ENCODE measurements at regions not wholly inside any gene's neighbourhood (a gene's known extent, or its start where the extent isn't known, plus 50 kb on each side); places are given as distances from the start of the nearest gene placed in this dataset.

DNA sequence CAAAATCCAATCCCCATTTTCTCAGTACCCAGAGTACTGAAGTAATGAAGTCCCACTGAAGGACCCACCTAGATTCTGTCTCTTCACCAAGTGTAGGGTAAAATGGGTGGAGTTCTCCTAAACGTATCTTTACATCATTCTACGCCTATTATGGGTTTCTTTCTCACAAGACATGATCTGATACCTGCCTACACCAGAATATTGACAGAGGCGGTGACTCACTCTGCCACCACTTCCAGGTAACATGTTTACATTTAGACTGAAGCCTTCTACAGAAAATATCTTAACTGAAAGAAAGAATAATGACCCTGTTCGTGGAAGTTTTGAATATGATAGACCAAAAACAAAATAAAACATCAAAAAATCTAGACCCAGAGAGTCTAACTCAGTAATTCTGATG, 89.8 kb downstream of the BTG1 start:
- H3K4me1 Mint-ChIP-seq: no peaks in the 10 kb centered on the region
- H3K36me3 Mint-ChIP-seq (ENCODE audit: low read depth): peaks cover 5% of the 10 kb centered on the region
- TF ChIP-seq, protein P1, sequence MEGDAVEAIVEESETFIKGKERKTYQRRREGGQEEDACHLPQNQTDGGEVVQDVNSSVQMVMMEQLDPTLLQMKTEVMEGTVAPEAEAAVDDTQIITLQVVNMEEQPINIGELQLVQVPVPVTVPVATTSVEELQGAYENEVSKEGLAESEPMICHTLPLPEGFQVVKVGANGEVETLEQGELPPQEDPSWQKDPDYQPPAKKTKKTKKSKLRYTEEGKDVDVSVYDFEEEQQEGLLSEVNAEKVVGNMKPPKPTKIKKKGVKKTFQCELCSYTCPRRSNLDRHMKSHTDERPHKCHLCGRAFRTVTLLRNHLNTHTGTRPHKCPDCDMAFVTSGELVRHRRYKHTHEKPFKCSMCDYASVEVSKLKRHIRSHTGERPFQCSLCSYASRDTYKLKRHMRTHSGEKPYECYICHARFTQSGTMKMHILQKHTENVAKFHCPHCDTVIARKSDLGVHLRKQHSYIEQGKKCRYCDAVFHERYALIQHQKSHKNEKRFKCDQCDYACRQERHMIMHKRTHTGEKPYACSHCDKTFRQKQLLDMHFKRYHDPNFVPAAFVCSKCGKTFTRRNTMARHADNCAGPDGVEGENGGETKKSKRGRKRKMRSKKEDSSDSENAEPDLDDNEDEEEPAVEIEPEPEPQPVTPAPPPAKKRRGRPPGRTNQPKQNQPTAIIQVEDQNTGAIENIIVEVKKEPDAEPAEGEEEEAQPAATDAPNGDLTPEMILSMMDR (conservative IDR thresholded peaks at IDR 0.05): no peak
- H3K9me3 Mint-ChIP-seq: peaks cover 7% of the 10 kb centered on the region
- no peaks in the 10 kb centered on the region for H3K27me3 Mint-ChIP-seq (ENCODE audit: low read depth)
- no peak for DNase-seq (ENCODE audit: low read depth, low spot score)
- no peak overlapping the region for H3K27ac Mint-ChIP-seq (ENCODE audit: unreplicated experiment)
- no peak overlapping the region for H3K4me3 Mint-ChIP-seq

- Mint-ChIP-seq H3K27me3 (ENCODE audit: low read depth) (no peaks in the 10 kb centered on the region), H3K36me3 (ENCODE audit: low read depth) (peaks cover 2% of the 10 kb centered on the region), H3K4me3 (no peak overlapping the region), H3K27ac (ENCODE audit: unreplicated experiment) (no peak overlapping the region), H3K9me3 (peaks cover 5% of the 10 kb centered on the region), H3K4me1 (no peaks in the 10 kb centered on the region)
- TF ChIP-seq, protein P1 (conservative IDR thresholded peaks at IDR 0.05): no peak
- DNase-seq (ENCODE audit: low read depth, low spot score): no peak
These were observed 94.2 kb downstream of the BTG1 start for GRCh38 chr12:92051441-92051840.

DNA sequence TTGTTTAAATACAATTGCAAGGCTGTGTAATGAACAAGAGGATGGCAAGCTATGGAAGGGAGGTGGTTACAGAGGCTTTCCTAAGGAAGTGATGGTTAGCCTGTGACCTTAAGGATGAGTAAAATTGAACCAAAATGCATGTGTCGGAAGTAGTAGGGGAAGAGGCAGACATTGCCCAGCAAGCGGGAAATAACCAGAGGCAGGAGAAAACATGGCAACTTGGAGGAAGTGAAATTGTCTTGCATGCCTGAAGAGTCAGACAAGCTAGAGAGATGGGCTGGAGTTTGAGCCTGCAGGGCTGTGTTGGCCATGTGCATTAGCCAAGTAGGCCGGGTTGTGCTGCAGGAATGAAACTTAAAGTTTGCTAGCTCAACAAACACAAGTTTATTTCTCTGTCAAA, 96.2 kb downstream of the BTG1 start:
- Mint-ChIP-seq H3K27ac (ENCODE audit: unreplicated experiment) (no peak overlapping the region), H3K4me3 (no peak overlapping the region), H3K9me3 (peaks cover 5% of the 10 kb centered on the region), H3K36me3 (ENCODE audit: low read depth) (peaks cover 2% of the 10 kb centered on the region), H3K27me3 (ENCODE audit: low read depth) (no peaks in the 10 kb centered on the region), H3K4me1 (no peaks in the 10 kb centered on the region)
- TF ChIP-seq, protein P1 (conservative IDR thresholded peaks at IDR 0.05): no peak
- no peak for DNase-seq (ENCODE audit: low read depth, low spot score)

DNA sequence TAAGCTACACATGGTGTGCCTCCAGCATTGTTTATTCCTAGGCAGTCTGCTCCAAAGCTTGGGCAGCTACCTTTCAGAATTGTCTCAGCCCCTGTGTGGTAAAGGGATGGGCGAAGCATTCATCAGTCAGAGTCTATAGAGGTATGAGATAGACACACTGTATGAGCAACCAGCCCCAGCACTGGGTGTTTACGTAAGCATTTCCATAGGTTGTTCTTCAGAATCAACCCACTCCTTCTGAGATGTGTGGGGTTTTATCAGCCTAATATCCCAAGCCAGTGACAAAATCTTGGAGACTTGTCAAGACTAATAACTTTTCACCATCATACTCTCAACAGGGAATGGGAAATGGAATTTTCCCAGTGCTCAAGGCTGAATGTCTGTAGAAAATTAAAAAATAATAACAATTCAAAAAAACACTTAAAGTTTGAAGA, 98.2 kb downstream of the BTG1 start:
- Mint-ChIP-seq H3K4me3 (no peak overlapping the region), H3K27ac (ENCODE audit: unreplicated experiment) (no peak overlapping the region), H3K27me3 (ENCODE audit: low read depth) (no peaks in the 10 kb centered on the region), H3K9me3 (peaks cover 5% of the 10 kb centered on the region), H3K36me3 (ENCODE audit: low read depth) (peaks cover 2% of the 10 kb centered on the region), H3K4me1 (no peaks in the 10 kb centered on the region)
- TF ChIP-seq, protein P1 (conservative IDR thresholded peaks at IDR 0.05): no peak
- no peak for DNase-seq (ENCODE audit: low read depth, low spot score)

GRCh38 chr12:92046557-92047392, 98.9 kb downstream of the BTG1 start:
- no peaks in the 10 kb centered on the region for H3K4me1 Mint-ChIP-seq
- no peak overlapping the region for H3K4me3 Mint-ChIP-seq
- TF ChIP-seq, protein P1 (conservative IDR thresholded peaks at IDR 0.05): no peak
- DNase-seq (ENCODE audit: low read depth, low spot score): no peak
- H3K27ac Mint-ChIP-seq (ENCODE audit: unreplicated experiment): no peak overlapping the region
- peaks cover 2% of the 10 kb centered on the region for H3K9me3 Mint-ChIP-seq
- no peaks in the 10 kb centered on the region for H3K27me3 Mint-ChIP-seq (ENCODE audit: low read depth)
- H3K36me3 Mint-ChIP-seq (ENCODE audit: low read depth): peaks cover 2% of the 10 kb centered on the region
